ENCODE measurements at regions not wholly inside any gene's neighbourhood (a gene's known extent, or its start where the extent isn't known, plus 50 kb on each side); places are given as distances from the start of the nearest gene placed in this dataset.

DNA sequence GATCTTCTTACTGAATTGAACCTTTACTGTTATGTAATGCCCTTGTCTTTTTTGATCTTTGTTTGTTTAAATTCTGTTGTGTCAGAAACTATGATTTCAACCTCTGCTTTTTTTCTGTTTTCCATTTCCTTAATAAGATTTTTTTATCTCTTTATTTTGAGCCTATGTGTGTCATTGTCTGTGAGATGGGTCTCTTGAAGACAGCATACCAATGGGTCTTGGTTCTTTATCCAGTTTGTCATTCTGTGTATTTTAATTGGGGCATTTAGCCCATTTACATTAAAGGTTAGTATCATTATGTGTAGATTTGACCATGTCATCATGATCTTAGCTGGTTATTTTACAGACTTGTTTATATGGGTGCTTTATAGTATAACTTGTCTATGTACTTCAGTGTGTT, 1803.3 kb downstream of the SLITRK5 start:
- H3K9me1 ChIP-seq (ENCODE audit: control insufficient read depth, insufficient read depth, low read length): no peaks in the 10 kb centered on the region
- ATAC-seq: no peak
- no peaks in the 10 kb centered on the region for H3K27me3 ChIP-seq (ENCODE audit: control insufficient read depth in 2 of 2, insufficient read depth in 2 of 2, low read length in 2 of 2)
- no peaks in the 10 kb centered on the region for H3K36me3 ChIP-seq (ENCODE audit: control insufficient read depth, insufficient read depth, low read length)
- no peak overlapping the region for H2AFZ ChIP-seq (ENCODE audit: low read depth, low read length)
- H3K9me3 ChIP-seq (replicated peaks; ENCODE audit: control insufficient read depth, insufficient read depth, low read depth, low read length): no peaks in the 10 kb centered on the region
- H3K79me2 ChIP-seq (ENCODE audit: control insufficient read depth, insufficient read depth, low read length): no peaks in the 10 kb centered on the region
- H3K9ac ChIP-seq (ENCODE audit: insufficient read depth in 1 of 2, low read depth in 2 of 2, low read length in 2 of 2): no peak overlapping the region
- H3K4me2 ChIP-seq (ENCODE audit: insufficient read depth, low read length): no peak overlapping the region
- no peak overlapping the region for H3K4me3 ChIP-seq
- H3K27ac ChIP-seq (ENCODE audit: extremely low read depth, low read depth, low read length): no peak overlapping the region
- no peak for DNase-seq (ENCODE audit: extremely low read depth in 1 of 4, low spot score in 3 of 4)
- H3K4me1 ChIP-seq (replicated peaks in 1 of 2; ENCODE audit: control insufficient read depth in 2 of 2, insufficient read depth in 2 of 2, low read length in 2 of 2): no peaks in the 10 kb centered on the region
- TF ChIP-seq PHF21A (IDR thresholded peaks at IDR 0.05; ENCODE audit: borderline replicate concordance, low read depth): no peak
- TF ChIP-seq ZNF282 (CRISPR knock-in tag; IDR thresholded peaks at IDR 0.05): no peak
- no peaks in the 10 kb centered on the region for H4K20me1 ChIP-seq (replicated peaks; ENCODE audit: control insufficient read depth, insufficient read depth, low read length)
- FAIRE-seq: no peak
- ChIA-PET CTCF (ENCODE audit: low intra/inter-chr PET ratio) (no interaction called here), POLR2A (no interaction called here)
- intact Hi-C loops (cut with micrococcal nuclease) (no loop called here), in situ Hi-C loops (cut with MboI) (no loop called here)
- BruUV-seq (replicated peaks): no TSS peak

DNA sequence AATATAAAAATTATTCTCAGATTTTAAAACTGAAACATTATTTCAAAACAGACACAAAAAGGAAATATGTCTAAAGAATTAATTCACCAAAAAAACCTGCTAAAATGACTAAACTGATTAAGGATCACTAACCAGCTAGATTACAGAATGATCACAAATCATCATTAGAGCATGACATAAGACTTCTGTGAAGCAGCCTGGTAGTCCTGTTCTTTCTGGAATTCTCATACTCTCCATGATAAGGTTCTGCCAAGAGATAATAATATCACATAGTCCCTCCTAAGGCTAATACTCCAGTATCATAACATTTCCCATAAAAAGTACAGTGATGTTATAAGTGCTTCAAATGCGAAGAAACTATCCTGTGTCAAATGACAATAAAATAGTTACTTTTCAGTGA, 1814.9 kb downstream of the SLITRK5 start:
- no peaks in the 10 kb centered on the region for H3K4me1 ChIP-seq (replicated peaks in 1 of 2; ENCODE audit: control insufficient read depth in 2 of 2, insufficient read depth in 2 of 2, low read length in 2 of 2)
- CTCF ChIA-PET (ENCODE audit: low intra/inter-chr PET ratio): no interaction called here
- POLR2A ChIA-PET: no interaction called here
- DNase-seq (ENCODE audit: extremely low read depth in 1 of 4, low spot score in 3 of 4): no peak
- H4K20me1 ChIP-seq (replicated peaks; ENCODE audit: control insufficient read depth, insufficient read depth, low read length): no peaks in the 10 kb centered on the region
- in situ Hi-C loops (cut with MboI) (no loop called here), intact Hi-C loops (cut with micrococcal nuclease) (no loop called here)
- no peak overlapping the region for H3K27ac ChIP-seq (ENCODE audit: extremely low read depth, low read depth, low read length)
- H3K9me3 ChIP-seq (replicated peaks; ENCODE audit: control insufficient read depth, insufficient read depth, low read depth, low read length): no peaks in the 10 kb centered on the region
- WGBS (ENCODE audit: insufficient coverage, low coverage, missing lambda C conversion rate): 0% methylated on average over 1 of the region's 1 CpG
- no peak for FAIRE-seq
- H3K79me2 ChIP-seq (ENCODE audit: control insufficient read depth, insufficient read depth, low read length): no peaks in the 10 kb centered on the region
- ATAC-seq: no peak
- no TSS peak for BruUV-seq (replicated peaks)
- H3K4me3 ChIP-seq: no peak overlapping the region
- no peak overlapping the region for H2AFZ ChIP-seq (ENCODE audit: low read depth, low read length)
- no peak overlapping the region for H3K9ac ChIP-seq (ENCODE audit: insufficient read depth in 1 of 2, low read depth in 2 of 2, low read length in 2 of 2)
- no peaks in the 10 kb centered on the region for H3K27me3 ChIP-seq (ENCODE audit: control insufficient read depth in 2 of 2, insufficient read depth in 2 of 2, low read length in 2 of 2)
- H3K4me2 ChIP-seq (ENCODE audit: insufficient read depth, low read length): no peak overlapping the region
- no peaks in the 10 kb centered on the region for H3K36me3 ChIP-seq (ENCODE audit: control insufficient read depth, insufficient read depth, low read length)
- no peaks in the 10 kb centered on the region for H3K9me1 ChIP-seq (ENCODE audit: control insufficient read depth, insufficient read depth, low read length)
- TF ChIP-seq, protein P1, sequence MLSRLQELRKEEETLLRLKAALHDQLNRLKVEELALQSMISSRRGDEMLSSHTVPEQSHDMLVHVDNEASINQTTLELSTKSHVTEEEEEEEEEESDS (CRISPR knock-in tag; IDR thresholded peaks at IDR 0.05): no peak
- TF ChIP-seq ZNF311 (CRISPR knock-in tag; IDR thresholded peaks at IDR 0.05): no peak
- TF ChIP-seq, protein P2, sequence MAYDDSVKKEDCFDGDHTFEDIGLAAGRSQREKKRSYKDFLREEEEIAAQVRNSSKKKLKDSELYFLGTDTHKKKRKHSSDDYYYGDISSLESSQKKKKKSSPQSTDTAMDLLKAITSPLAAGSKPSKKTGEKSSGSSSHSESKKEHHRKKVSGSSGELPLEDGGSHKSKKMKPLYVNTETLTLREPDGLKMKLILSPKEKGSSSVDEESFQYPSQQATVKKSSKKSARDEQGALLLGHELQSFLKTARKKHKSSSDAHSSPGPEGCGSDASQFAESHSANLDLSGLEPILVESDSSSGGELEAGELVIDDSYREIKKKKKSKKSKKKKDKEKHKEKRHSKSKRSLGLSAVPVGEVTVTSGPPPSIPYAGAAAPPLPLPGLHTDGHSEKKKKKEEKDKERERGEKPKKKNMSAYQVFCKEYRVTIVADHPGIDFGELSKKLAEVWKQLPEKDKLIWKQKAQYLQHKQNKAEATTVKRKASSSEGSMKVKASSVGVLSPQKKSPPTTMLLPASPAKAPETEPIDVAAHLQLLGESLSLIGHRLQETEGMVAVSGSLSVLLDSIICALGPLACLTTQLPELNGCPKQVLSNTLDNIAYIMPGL (CRISPR knock-in tag; IDR thresholded peaks at IDR 0.05): no peak
- TF ChIP-seq RCOR1 (IDR thresholded peaks at IDR 0.05; ENCODE audit: borderline replicate concordance in 1 of 2, low read depth in 2 of 2, low read length in 2 of 2): no peak
- TF ChIP-seq ZBED1 (IDR thresholded peaks at IDR 0.05): no peak
- TF ChIP-seq, protein P3, sequence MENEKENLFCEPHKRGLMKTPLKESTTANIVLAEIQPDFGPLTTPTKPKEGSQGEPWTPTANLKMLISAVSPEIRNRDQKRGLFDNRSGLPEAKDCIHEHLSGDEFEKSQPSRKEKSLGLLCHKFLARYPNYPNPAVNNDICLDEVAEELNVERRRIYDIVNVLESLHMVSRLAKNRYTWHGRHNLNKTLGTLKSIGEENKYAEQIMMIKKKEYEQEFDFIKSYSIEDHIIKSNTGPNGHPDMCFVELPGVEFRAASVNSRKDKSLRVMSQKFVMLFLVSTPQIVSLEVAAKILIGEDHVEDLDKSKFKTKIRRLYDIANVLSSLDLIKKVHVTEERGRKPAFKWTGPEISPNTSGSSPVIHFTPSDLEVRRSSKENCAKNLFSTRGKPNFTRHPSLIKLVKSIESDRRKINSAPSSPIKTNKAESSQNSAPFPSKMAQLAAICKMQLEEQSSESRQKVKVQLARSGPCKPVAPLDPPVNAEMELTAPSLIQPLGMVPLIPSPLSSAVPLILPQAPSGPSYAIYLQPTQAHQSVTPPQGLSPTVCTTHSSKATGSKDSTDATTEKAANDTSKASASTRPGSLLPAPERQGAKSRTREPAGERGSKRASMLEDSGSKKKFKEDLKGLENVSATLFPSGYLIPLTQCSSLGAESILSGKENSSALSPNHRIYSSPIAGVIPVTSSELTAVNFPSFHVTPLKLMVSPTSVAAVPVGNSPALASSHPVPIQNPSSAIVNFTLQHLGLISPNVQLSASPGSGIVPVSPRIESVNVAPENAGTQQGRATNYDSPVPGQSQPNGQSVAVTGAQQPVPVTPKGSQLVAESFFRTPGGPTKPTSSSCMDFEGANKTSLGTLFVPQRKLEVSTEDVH (IDR thresholded peaks at IDR 0.05; ENCODE audit: low read depth, partially characterized antibody): no peak
- no peak for TF ChIP-seq ATF1 (CRISPR knock-in tag; IDR thresholded peaks at IDR 0.05)
- no peak for TF ChIP-seq ATF1 (tag; IDR thresholded peaks at IDR 0.05)
- no peak for TF ChIP-seq CBFA2T3 (IDR thresholded peaks at IDR 0.05)
- TF ChIP-seq, protein P4, sequence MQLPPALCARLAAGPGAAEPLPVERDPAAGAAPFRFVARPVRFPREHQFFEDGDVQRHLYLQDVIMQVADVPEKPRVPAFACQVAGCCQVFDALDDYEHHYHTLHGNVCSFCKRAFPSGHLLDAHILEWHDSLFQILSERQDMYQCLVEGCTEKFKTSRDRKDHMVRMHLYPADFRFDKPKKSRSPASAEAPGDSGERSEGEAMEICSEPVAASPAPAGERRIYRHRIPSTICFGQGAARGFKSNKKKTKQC (CRISPR knock-in tag; IDR thresholded peaks at IDR 0.05): no peak
- no peak for TF ChIP-seq ZNF347 (CRISPR knock-in tag; IDR thresholded peaks at IDR 0.05; ENCODE audit: low read depth)
- TF ChIP-seq JUN (IDR thresholded peaks at IDR 0.05; ENCODE audit: borderline replicate concordance, low read depth, low read length): no peak
- TF ChIP-seq JUN (CRISPR knock-in tag; IDR thresholded peaks at IDR 0.05; ENCODE audit: borderline replicate concordance): no peak

Measured in K562 (cell line).